Ureter (tissue), 1 donor: ENCODE measurements at regions not wholly inside any gene's neighbourhood (a gene's known extent, or its start where the extent isn't known, plus 50 kb on each side); places are given as distances from the start of the nearest gene placed in this dataset.
"Not testable (repeated sequence)": the region's sequence is repeated elsewhere in the genome, so short reads cannot be mapped to it uniquely, and the experiment has no call there.

Experiments used
- DNase-seq: peaks from one replicate; pipeline ENCODE4 v3.0.0-alpha.2; 2020; ENCODE audit warnings: low spot score
- donor health status: DM: yes; HTN: yes; CAD: no.

DNA sequence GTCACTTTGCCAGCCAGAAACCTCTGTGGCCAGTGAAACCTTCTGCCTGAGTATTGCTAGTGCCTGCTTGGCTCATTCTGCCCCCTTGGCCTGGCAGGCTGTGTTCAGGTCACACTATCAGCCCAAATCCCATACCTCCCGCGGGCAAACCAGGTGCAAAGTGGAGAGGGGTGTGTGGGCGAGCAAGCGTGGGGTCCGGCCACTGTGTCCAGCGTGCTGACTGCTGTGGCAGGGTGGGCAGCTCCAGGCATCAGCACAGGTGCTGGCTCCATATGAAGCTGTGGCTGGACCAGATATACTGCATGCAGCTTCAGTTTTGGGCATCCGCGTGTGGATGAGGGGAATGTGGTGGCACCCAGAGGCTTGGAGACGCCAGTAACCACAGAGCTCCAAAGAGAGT is 576.5 kb upstream of the EDIL3 start:
- no peak for DNase-seq

DNA sequence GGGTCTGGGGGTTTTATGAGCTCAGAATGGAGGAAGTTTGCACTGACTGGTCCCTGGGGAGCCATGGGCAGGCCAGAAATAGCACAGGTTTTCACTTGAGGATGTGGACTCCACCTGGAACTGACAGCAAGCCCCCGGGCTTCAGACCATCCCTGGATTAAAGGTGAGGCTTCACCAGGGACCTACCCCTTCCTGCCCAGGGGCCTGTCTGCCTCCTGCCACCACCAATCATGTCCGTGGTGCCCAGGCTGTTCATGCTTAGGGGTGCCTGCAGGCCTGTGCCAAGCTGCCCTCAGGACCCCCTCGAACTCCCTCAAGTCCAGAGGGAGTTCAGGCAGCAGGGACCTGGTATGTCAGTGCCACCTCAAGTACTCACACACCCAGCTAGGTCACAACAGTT is 577.2 kb upstream of the EDIL3 start:
- no peak for DNase-seq

DNA sequence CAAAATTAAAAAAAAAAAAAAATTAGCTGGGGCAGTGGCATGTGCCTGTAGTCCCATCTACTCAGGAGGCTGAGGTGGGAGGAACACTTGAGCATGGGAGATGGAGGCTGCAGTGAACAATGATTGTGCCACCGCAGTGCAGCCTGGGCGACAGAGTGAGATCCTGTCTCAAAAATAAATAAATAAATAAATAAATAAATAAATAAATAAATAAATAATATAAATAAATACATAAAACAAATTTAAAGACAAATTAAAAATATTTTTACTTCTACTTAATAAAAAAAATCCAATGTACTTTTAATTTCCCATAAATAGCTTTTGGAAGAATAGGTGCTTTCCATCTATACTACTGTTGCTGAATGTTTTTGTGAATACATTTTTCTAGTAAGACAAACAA is 598.4 kb upstream of the EDIL3 start:
- no peak for DNase-seq

DNA sequence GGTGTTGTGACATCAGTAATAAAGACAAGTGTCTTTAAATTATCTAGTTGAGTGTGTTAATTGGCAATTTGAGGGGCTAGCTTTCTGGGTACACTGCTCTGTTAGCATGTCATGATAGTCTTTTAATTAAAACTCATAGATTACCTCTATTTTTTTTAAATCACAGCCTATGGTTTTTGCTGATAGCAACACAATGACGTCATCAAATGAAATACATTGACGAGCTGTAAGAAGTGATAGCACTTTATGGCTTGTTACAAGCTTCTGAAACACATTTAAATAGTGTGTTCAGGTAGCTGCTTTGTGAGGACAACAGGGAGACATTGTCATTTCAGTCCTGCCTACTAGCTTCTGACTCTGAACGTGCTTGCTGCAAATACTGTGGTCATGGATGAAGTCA is 600.5 kb upstream of the EDIL3 start:
- DNase-seq: no peak

DNA sequence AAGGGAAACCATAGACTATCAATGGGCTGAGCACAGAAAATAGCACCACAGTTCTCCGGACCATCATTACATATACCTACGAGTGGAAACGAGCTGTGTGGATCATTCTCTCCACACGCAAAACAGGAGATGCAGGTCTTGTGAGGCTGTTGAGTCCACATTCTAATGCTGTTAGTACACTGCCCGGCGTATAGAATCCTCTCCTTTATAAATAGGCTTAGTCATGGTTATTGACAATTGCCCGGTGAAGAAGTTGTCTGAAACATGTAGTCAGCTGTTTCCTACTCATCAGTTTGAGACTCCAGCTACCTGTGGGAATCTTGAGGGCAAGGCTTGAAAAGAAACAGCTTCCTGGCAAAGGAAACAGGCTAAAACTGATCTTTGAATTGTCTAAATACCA is 602.0 kb upstream of the EDIL3 start:
- DNase-seq: no peak

DNA sequence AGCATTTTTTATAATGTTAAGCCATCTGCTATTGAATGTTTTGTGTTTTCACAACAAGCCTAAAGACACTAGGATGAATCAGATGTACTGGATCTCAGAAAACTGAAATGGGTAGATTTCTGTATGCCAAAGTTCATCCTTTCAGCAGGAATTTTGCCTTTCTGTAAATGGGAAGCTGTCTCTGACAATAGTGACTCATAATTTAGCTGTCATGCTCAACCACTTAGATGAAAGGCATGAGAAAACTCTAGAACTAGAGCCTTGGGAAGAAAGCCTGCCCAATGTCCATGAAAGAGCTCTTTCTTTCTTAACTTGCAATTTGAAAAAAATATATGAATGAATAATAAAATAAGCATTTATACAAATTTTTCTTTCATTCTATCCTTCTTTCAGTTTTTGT is 616.0 kb upstream of the EDIL3 start:
- no peak for DNase-seq

DNA sequence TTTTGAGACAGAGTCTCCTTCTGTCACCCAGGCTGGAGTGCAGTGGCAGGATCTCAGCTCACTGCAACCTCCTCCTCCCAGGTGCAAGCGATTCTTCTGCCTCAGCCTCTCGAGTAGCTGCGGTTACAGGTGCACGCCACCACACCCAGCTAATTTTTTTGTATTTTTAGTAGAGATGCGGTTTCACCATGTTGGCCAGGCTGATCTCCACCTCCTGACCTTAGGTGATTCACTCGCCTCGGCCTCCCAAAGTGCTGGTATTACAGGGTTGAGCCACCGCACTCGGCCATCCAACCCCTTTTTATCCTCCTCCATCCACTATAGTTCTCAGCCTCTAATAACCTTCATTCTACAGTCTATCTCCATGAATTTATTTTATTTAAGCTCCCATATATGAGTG is 617.3 kb upstream of the EDIL3 start:
- not testable (repeated sequence) for DNase-seq

DNA sequence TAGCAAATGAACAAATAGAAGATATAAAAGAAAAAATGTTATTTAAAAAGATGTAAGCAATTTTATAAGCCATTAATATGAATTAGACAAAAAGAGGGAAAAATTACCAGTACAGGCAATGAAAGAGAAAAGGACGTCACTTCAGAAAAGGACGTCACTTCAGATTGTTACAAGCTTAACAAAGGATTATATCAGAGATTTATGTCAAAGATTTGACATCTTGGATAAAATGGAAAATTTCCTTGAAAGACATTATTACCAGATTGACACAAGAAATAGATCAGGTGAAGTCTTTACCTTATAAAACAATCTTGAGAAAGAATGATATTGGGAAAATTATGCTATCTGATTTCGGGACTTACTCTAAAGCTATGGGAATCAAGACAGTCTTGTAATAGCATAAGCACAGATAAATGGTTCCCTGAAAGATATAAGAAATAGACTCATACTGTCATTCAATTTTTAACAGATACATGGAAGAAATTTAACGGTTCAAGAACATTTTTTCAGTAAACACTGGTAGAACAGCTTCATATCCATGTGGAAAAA is 625.4 kb upstream of the EDIL3 start:
- DNase-seq: no peak

DNA sequence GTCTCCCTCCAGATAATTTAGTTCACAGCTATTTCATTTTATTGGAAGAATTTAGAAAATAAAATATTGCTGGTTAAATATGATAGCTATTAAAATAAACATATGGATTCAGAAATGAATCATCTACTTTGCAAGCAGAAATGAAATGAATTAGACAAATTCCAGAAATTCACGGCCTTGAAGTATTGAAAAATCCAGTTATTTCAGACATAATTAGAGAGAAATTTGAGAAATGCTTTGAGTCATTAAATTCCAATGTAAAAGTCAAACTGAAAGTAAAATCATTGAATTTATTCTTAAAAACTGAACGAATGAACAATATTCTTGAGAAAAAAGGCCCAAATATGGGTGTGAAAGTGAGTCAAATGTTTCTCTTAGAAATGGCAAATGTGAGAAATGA is 632.6 kb upstream of the EDIL3 start:
- no peak for DNase-seq

DNA sequence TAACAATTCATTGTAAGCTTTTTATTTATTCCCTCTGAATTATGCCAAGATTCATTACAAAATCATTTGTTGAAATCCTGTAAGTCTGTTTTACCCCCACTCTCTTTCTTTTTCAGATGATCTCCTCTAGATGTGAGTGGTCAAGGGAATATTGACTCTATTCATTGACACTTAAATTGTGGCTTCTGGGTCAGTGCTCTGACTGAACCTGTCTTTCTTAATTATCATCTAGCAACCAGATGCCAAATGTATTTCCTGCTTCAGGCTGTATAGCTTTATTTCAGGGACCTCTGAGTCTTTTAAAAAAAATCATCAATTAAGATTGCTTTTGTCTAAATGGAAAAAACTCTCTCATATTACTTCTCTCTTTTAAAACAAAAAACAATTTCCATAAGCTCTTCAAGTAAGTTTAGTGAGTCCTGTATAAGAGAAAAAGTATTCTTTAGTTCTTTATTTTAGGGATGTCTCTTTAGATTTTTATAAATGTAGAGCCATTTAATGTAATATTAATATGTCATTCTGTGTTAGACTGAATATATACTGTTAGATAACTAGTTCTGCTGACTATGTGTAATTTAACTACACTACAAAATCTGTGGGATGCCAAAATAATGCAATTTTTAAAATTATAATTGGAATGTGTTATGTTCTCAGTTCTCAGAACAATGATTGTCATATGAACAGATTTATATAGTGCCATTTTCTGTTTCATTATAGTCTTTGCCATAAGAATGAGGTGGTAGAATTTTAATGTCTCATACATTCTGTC is 645.8 kb upstream of the EDIL3 start:
- DNase-seq: no peak

DNA sequence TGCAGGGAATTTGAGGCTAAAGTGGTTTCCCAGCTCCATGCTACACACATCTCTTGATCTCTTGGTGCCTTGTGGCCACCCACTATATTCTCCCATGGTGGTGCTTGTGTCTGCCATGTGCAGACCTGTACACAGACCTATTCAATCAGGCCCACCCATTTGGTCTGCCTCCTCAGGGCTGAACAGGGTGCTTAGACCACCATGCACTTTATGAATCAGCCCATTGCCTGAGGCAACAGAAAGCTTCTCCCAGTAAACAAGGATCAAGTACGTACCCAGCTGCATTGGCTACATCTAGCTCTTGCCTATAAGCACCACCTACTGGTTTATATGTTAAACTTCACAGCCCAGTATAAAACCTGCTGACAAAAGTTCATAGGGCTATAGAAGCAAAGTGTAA is 664.3 kb upstream of the EDIL3 start:
- DNase-seq: no peak

DNA sequence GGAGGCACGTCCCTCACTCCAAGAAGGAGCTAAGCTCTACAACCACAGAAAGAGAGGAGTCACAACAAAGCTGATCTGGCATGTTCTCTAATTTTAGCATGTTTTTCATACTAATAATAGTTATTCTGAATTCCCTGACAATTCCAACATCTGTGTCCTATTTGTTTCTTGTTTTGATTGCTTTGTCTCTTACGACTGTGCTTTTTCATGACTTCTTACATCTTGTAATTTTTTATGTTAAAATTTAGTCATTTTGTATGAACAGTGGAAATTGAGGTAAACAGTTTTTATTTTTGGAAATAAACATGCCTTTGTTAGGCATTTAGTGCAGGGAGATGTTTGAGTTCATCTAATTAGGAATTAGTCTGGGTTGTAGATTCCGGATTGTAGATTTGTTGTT is 668.1 kb upstream of the EDIL3 start:
- no peak for DNase-seq

DNA sequence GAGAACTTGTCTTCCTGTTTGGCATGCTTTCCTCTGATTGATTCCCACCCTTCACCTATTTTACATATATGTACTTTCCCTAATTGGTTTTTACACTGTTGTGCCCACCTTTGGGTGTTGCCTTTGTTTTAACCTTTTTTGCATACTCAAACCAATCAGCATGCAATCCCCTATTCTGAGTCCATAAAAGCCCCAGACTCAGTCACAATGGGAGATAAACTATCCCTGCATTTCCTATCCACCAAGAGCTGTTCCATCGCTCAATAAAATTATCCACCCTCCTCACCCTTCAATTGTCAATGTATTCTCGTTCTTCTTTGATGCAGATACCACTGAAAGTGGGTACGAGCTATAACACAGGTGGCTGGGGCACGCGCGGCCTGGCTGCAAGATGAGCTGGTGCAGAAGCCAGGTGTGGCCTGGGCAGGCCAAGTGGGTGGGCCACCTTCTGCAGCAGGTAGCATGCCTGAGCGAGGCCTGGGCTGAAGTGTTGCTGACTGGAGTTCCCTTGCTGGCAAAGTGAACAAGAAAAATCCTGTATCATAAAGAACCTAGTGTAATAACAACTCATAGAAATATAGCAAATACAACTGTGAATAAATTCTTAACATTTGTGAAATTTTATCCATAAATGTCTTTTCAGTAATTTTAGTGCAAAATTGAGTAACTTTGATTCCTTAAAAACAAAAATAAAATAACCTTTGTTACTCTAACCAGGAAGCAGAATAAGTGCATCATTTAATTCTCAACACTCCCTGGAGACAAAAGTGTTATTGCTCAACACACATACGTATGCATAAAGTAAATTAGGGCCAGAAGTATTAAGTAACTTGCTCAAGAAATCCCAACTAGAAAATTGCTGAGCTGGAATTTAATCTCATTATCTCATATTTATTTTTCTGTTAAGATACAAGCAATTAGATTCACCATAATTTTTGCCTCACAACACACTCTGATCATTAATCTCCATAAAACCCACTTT is 685.3 kb upstream of the EDIL3 start:
- no peak for DNase-seq

DNA sequence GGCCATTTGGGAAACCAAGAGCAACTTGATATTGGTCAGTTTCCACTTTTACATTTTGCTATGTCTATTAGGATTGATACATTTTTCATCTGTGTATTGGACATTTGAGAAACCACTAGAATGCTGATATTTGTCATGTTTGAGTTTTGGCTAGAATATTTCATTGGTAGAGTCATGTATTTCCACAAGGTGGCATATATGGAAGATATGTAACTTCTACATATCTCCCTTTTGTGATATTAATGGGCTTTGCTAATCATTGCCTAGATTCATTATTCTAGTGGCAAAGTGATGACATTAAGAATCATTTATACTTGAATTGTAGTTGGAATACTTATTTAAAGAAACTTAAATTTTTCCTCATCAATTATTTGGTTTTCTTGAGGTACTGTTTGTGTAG is 692.9 kb upstream of the EDIL3 start:
- DNase-seq: no peak

DNA sequence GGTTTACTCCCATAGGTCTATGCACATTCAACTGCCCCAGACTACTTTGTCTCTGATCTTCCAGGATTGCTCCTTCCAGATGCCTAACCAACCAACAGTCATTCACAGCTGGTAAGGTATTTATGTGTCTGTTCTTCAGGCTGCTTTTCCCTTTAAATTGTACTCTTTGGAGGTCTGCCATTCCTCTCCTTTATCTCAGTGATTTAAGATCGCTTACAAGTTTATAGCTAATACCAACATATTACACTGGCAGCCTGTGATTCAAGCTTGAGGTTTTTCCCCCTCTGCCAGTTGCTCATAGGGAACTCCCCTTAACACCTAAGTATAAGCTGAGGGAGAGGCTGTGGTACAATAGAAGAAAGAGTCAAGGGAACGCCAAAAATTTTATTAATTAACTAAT is 711.7 kb upstream of the EDIL3 start:
- no peak for DNase-seq

DNA sequence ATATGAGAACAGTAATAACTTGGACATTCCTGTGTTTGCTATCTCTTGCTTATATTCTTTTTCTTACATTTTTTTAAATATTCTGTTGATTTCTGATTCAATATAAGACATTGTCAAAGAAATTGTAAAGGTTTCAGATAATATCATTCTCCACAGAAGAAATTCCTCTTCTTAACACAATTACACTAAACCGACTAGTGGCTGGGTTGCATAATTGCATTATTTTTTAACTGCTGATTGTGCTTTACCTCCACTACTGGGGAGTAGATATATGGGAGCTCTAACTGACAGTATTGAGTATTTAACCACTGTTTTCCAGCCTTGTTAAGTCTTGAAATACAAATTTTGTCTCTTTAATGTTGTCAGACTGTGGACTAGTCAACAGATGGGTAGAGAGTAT is 723.8 kb upstream of the EDIL3 start:
- DNase-seq: no peak

DNA sequence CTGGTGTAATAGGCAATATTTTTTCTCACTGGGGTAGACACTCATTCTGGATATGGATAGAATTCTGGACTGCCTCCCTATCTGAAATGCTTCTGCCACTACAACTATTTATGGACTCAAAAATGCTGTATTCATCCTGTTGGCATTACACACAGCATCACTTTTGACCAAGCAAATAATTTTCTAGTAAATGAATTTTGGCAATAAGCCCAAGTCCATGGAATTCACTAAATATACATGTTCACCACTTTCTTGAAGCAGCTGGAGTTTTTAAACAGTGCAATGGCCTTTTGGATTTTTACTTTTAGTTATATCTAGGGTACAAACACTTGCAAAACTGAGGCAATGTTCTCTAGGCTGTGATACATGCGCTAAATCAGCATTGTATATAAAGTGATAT is 724.9 kb upstream of the EDIL3 start:
- DNase-seq: no peak

DNA sequence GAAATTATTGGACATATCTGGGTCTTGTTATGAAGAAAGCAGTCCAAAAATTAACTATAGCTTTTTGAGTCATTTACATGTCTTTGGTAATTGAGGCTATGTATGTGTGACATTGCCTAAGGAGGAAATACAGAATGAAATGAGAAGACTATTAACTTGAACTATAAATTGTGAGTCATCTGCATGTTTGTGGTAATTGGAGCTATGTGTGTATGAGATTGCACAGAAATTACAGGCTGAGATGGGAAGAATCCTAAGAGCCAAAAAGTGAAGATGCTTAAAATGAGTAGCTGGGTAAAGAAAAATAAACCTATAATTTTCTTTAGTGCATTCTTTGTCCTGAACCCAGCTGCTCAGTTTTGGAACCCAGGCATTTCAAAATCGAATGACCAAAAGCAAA is 747.6 kb upstream of the EDIL3 start:
- no peak for DNase-seq

DNA sequence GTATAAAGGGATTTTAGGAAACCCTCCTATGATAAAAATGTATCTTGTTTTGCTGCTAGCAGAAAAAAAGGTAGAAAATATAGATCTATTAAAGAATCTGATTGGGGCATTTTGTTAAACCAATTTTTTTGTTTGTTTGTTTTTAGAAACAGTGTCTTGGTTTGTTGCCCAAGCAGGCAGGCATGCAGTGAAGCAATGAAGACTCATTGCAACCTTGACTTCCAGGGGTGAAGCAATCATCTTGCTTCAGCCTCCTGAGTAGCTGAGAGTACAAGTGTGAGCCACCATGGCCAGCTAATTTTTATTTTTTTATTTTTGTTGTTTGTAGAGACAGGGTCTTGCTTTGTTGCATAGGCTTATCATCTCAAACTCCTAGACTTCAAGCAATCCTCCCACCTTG is 755.8 kb upstream of the EDIL3 start:
- DNase-seq: no peak

DNA sequence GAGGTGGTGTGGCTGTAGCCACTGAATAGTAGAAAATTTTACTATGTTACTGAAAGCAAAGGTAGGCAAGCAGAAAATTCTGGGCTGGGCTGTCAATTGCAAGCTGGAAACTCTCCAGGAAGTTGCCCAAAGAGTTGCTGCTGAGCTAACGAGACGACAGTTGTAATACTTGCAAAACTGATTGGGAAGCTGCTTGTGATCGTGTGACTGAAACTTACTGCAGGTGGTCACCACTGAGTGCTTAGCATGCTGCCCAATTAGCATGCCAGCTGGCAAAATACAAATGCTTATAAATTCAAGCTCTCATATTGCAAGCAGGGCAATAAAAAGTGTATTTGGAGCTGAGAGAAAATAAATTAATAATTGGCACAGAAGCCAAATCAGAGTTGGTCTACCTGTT is 758.5 kb upstream of the EDIL3 start:
- no peak for DNase-seq

DNA sequence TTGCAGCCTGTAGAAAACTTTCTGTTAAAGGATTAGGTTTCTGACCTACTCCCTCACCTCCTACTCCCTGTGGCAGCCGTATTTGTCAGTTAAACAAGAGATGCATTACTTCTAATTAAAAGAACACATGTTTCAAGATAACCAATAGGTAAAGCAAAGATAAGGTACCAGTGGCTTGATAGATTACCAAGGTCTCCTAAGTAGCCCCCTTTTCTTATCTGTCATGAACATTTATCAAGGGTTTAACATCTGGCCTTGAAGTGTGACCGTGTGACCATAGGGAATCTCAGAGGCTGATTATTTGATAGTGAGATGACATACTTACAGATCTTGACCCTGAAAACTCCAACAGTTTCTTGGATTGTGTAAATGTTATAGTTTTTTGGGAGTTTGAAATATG is 764.0 kb upstream of the EDIL3 start:
- no peak for DNase-seq

DNA sequence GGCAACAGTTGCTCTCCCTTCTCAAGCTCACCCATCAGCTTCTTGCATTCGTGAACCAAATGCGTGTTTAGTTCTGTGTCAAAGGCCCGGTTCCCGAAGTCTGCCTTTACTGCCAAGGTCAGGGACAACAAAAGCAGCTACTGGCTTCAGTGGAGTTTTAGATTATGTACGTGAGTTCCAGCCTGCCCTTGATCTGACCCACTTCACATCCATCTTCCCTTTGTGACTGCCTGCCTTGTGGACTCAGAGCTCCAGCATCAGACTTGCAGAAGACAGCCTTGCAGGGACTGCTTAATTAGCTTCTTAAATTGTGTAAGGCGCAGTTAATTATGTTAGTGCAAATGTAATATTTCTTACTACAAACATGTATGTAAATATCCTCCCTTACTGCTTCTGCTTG is 774.7 kb upstream of the EDIL3 start:
- no peak for DNase-seq

DNA sequence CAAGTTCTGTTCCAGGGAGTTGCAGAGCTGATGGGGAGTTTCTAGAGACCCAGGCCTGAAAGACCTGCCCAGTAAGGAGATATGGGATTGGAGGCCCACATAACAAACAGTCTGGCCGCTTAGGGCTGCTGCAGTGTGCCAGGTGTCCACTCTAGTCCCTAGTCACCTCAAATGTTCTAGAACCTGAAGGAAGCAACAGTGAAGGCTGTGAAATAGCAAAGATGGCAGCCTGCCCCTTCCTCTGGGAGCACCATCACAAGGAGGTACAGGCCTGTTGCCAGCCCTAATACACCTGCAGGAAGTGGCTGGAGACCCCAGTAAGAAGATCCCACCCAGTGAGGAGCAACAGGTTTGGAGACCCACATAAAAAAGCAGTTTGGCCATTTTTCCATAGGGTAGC is 783.8 kb upstream of the EDIL3 start:
- DNase-seq: no peak
